GM12872 (cell line): ENCODE measurements at regions not wholly inside any gene's neighbourhood (a gene's known extent, or its start where the extent isn't known, plus 50 kb on each side); places are given as distances from the start of the nearest gene placed in this dataset.

Experiments
- TF ChIP-seq, protein P1 (sequence below): IDR thresholded peaks from 3 replicates; pipeline ENCODE4 v1.5.1; 2011; ENCODE audit warnings: low read depth, mild to moderate bottlenecking, low read length, moderate library complexity; ENCODE audit not compliant: insufficient read depth

DNA sequence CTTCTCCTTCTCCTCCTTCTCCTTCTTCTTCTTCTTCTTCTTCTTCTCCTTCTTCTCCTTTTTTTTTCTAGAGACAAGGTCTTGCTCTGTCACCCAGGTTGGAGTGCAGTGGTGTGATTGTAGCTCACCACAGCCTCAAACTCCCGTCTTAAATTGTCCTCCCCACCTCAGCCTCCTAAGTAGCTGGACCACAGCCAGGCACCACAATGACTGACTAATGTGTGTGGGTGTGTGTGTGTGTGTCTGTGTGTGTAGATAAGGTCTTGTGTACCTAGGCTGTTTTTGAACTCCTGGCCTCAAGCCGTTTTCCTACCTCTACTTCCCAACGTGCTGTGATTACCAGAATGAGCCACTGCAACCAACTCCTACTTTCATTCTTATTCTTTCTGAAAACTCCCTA is 390.9 kb downstream of the ADAM29 start:
- TF ChIP-seq, protein P1, sequence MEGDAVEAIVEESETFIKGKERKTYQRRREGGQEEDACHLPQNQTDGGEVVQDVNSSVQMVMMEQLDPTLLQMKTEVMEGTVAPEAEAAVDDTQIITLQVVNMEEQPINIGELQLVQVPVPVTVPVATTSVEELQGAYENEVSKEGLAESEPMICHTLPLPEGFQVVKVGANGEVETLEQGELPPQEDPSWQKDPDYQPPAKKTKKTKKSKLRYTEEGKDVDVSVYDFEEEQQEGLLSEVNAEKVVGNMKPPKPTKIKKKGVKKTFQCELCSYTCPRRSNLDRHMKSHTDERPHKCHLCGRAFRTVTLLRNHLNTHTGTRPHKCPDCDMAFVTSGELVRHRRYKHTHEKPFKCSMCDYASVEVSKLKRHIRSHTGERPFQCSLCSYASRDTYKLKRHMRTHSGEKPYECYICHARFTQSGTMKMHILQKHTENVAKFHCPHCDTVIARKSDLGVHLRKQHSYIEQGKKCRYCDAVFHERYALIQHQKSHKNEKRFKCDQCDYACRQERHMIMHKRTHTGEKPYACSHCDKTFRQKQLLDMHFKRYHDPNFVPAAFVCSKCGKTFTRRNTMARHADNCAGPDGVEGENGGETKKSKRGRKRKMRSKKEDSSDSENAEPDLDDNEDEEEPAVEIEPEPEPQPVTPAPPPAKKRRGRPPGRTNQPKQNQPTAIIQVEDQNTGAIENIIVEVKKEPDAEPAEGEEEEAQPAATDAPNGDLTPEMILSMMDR = no peak

- TF ChIP-seq, protein P1 = no peak
Observed at GRCh38 chr4:175325230-175325629, 407.1 kb downstream of the ADAM29 start.

- TF ChIP-seq, protein P1 = no peak
Observed at GRCh38 chr4:175326796-175327195, 408.6 kb downstream of the ADAM29 start.

- TF ChIP-seq, protein P1 = no peak
Observed at GRCh38 chr4:175330236-175330635, 412.1 kb downstream of the ADAM29 start.

DNA sequence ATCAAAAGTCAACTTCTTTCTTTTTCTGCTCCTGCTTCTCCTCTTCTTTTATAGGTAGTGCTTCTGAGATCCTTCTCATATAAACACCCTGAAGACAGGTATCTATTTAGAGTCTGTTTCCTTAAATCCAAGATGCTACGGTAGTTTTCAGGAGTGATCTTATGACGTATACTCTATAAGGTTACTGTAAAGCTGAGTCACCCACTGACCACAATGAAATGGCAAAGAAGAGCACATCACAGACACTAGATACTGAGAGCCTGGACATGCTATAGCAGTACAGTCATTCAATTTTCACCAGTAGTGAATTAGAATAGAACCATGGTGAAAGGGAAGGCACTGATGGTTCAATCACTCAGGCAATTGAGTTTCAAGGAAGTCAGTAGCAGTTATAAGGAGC is 412.5 kb downstream of the ADAM29 start:
- TF ChIP-seq, protein P1 = no peak

GRCh38 chr4:175335331-175335730 is 417.2 kb downstream of the ADAM29 start:
- TF ChIP-seq, protein P1 = no peak

DNA sequence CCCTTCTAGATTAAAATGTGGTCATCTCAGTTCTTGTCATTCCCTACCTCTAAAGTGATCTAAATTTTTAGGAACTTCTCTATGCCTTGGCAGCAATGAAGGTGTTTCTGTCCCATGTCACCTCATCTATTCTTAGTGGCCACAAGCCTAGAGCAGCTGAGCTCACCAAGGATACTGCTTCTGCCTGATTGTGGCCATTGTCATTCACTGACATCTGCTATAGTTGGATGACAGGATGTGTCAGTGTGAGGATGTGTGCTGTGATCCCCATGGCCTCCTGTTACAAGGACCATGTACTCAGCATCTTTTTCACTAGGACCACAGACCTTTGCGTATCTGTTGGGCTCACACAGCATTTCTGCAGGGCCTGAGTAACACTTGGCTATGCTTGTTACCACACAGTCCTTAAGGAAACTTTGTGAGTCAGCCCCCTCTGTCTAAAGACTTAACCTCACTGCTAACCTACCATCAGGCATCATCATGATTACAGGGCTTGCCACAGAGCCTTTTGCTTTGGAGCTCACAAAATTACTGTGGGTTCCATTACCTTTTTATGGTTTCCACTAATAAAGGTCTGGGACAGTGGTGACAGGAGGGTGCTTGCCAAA is 421.0 kb downstream of the ADAM29 start:
- TF ChIP-seq, protein P1 = no peak
